H9 (cell line): ENCODE measurements at regions not wholly inside any gene's neighbourhood (a gene's known extent, or its start where the extent isn't known, plus 50 kb on each side); places are given as distances from the start of the nearest gene placed in this dataset.

Experiments
- DNase-seq: peaks from one replicate; pipeline ENCODE4 v3.0.0-alpha.2; 2017
- H2AFZ ChIP-seq: one replicate; pipeline ENCODE4 v1.6.1; 2013; ENCODE audit warnings: mild to moderate bottlenecking, low read length, control low read depth, moderate library complexity
- H2AK5ac ChIP-seq: 2 replicates; pipeline ENCODE4 v1.6.1; 2013; ENCODE audit warnings: low read length, control low read depth, mixed read lengths; ENCODE audit not compliant: insufficient read length
- H2BK120ac ChIP-seq: one replicate; pipeline ENCODE4 v1.6.1; 2013; ENCODE audit warnings: low read depth, mild to moderate bottlenecking, low read length, control low read depth, inconsistent platforms; ENCODE audit not compliant: poor library complexity, severe bottlenecking
- H2BK12ac ChIP-seq: 2 replicates; pipeline ENCODE4 v1.6.1; 2013; ENCODE audit warnings: low read length, control low read depth, mixed read lengths, low read depth; ENCODE audit not compliant: insufficient read length
- H2BK15ac ChIP-seq: 2 replicates; pipeline ENCODE4 v1.6.1; 2013; ENCODE audit warnings: low read depth, low read length, control low read depth
- H2BK20ac ChIP-seq: one replicate; pipeline ENCODE4 v1.6.1; 2013; ENCODE audit warnings: low read depth, mild to moderate bottlenecking, low read length, control low read depth, inconsistent platforms; ENCODE audit not compliant: poor library complexity, severe bottlenecking
- H2BK5ac ChIP-seq: 2 replicates; pipeline ENCODE4 v1.6.1; 2013; ENCODE audit warnings: low read length, control low read depth, mixed read lengths; ENCODE audit not compliant: insufficient read length
- H3K14ac ChIP-seq: 2 replicates; pipeline ENCODE4 v1.6.1; 2013; ENCODE audit warnings: low read length, control low read depth; ENCODE audit not compliant: insufficient read depth
- H3K18ac ChIP-seq: 2 replicates; pipeline ENCODE4 v1.6.1; 2013; ENCODE audit warnings: low read depth, mild to moderate bottlenecking, mixed read lengths, low read length, control low read depth; ENCODE audit not compliant: insufficient read length
- H3K23ac ChIP-seq: 2 replicates; pipeline ENCODE4 v1.6.1; 2013; ENCODE audit warnings: low read length, control low read depth, mixed read lengths, low read depth; ENCODE audit not compliant: insufficient read length
- H3K23me2 ChIP-seq: 2 replicates; pipeline ENCODE4 v1.6.1; 2013; ENCODE audit warnings: low read depth, mild to moderate bottlenecking, mixed read lengths, low read length, control low read depth; ENCODE audit not compliant: insufficient read length, poor library complexity, severe bottlenecking
- H3K27ac ChIP-seq: 2 replicates; pipeline ENCODE4 v1.5.1; 2013; ENCODE audit warnings: low read length, control low read depth, mixed read lengths, low read depth; ENCODE audit not compliant: insufficient read length
- H3K27me3 ChIP-seq: 2 replicates; pipeline ENCODE4 v1.6.1; 2013; ENCODE audit warnings: low read length, control low read depth, inconsistent platforms; ENCODE audit not compliant: insufficient read depth
- H3K4ac ChIP-seq: 2 replicates; pipeline ENCODE4 v1.6.1; 2013; ENCODE audit warnings: low read depth, mild to moderate bottlenecking, control low read depth, inconsistent platforms, low read length, moderate library complexity
- H3K4me1 ChIP-seq: 2 replicates; pipeline ENCODE4 v1.6.1; 2013; ENCODE audit warnings: low read length, control low read depth, inconsistent platforms; ENCODE audit not compliant: insufficient read depth
- H3K4me2 ChIP-seq: 2 replicates; pipeline ENCODE4 v1.6.1; 2013; ENCODE audit warnings: low read length, control low read depth, mixed read lengths; ENCODE audit not compliant: insufficient read length, insufficient read depth
- H3K56ac ChIP-seq: 2 replicates; pipeline ENCODE4 v1.6.1; 2013; ENCODE audit warnings: low read depth, mild to moderate bottlenecking, mixed read lengths, low read length, control low read depth; ENCODE audit not compliant: insufficient read length
- H3K79me1 ChIP-seq: 2 replicates; pipeline ENCODE4 v1.6.1; 2013; ENCODE audit warnings: low read depth, mild to moderate bottlenecking, moderate library complexity, low read length, control low read depth, inconsistent platforms; ENCODE audit not compliant: insufficient read depth, poor library complexity, severe bottlenecking
- H3K79me2 ChIP-seq: 2 replicates; pipeline ENCODE4 v1.6.1; 2013; ENCODE audit warnings: low read length, control low read depth, inconsistent platforms; ENCODE audit not compliant: insufficient read depth
- H3K9ac ChIP-seq: 2 replicates; pipeline ENCODE4 v1.6.1; 2013; ENCODE audit warnings: low read length, control low read depth, mixed read lengths; ENCODE audit not compliant: insufficient read length; ENCODE audit errors: extremely low read depth
- H3K9me3 ChIP-seq: one replicate; pipeline ENCODE4 v1.6.1; 2013; ENCODE audit warnings: low read depth, low read length, inconsistent platforms; ENCODE audit not compliant: control insufficient read depth
- H3T11ph ChIP-seq: one replicate; pipeline ENCODE4 v1.6.1; 2013; ENCODE audit warnings: mild to moderate bottlenecking, low read length, control low read depth, inconsistent platforms
- H4K20me1 ChIP-seq: one replicate; pipeline ENCODE4 v1.6.1; 2013; ENCODE audit not compliant: control insufficient read depth, insufficient read length, insufficient read depth
- H4K5ac ChIP-seq: 2 replicates; pipeline ENCODE4 v1.6.1; 2013; ENCODE audit warnings: low read depth, mild to moderate bottlenecking, mixed read lengths, low read length, control low read depth; ENCODE audit not compliant: insufficient read length
- H4K8ac ChIP-seq: replicated peaks from 2 replicates; pipeline ENCODE4 v1.6.1; 2013; ENCODE audit warnings: low read length, control low read depth, mixed read lengths, low read depth; ENCODE audit not compliant: insufficient read length
- H4K91ac ChIP-seq: 2 replicates; pipeline ENCODE4 v1.6.1; 2013; ENCODE audit warnings: low read depth, mild to moderate bottlenecking, moderate library complexity, mixed read lengths, low read length, control low read depth; ENCODE audit not compliant: insufficient read length
- H3K27ac Mint-ChIP-seq, 3 experiments: 2 replicates in 2 of 3; 3 replicates in 1 of 3; pipeline ENCODE4 v1.8.0; 2020 to 2021; ENCODE audit warnings: mixed read lengths in 3 of 3, mild to moderate bottlenecking in 1 of 3, moderate library complexity in 1 of 3
- H3K27me3 Mint-ChIP-seq: 2 replicates; pipeline ENCODE4 v1.8.0; 2021; ENCODE audit warnings: low read depth, mild to moderate bottlenecking, moderate library complexity, mixed read lengths
- H3K36me3 Mint-ChIP-seq, 3 experiments: 2 replicates in 2 of 3; 3 replicates in 1 of 3; pipeline ENCODE4 v1.8.0; 2020 to 2021; ENCODE audit warnings: low read depth in 3 of 3, mixed read lengths in 3 of 3; ENCODE audit not compliant: insufficient read depth in 1 of 3
- H3K4me1 Mint-ChIP-seq, 2 experiments: 2 replicates each; pipeline ENCODE4 v1.8.0; 2020; ENCODE audit warnings: mixed read lengths in 2 of 2
- H3K4me3 Mint-ChIP-seq, 2 experiments: 2 replicates in 1 of 2; 3 replicates in 1 of 2; pipeline ENCODE4 v1.8.0; 2020 to 2021; ENCODE audit warnings: mild to moderate bottlenecking in 2 of 2, mixed read lengths in 2 of 2, moderate library complexity in 1 of 2
- H3K9me3 Mint-ChIP-seq, 2 experiments: 2 replicates in 1 of 2; 3 replicates in 1 of 2; pipeline ENCODE4 v1.8.0; 2020; ENCODE audit warnings: mild to moderate bottlenecking in 2 of 2, mixed read lengths in 2 of 2, moderate library complexity in 1 of 2
- CTCF ChIP-seq: fragments of 200-600 bp; sonication (generic); conservative IDR thresholded peaks from 3 replicates; pipeline ENCODE4 v1.8.0; 2021; ENCODE audit warnings: antibody characterized with exemption, mild to moderate bottlenecking
- WGBS: extraction: QIAGEN DNeasy Blood & Tissue Kit; methylation state at CpG from one replicate; pipeline ENCODE4 v1.1.7; 2013; ENCODE audit warnings: missing lambda C conversion rate, low lambda C conversion rate, mixed read lengths; ENCODE audit not compliant: insufficient read length; ENCODE audit errors: extremely low coverage; 5-methylcytosine and 5-hydroxymethylcytosine counted together

GRCh38 chr6:19013026-19013705 lies 626.0 kb downstream of the RNF144B start:
- no peak overlapping the region for H3K4me3 Mint-ChIP-seq
- no peaks in the 10 kb centered on the region for H3K27me3 Mint-ChIP-seq
- Histone ChIP-seq H3K79me1 (no peaks in the 10 kb centered on the region), H3K23me2 (no peaks in the 10 kb centered on the region), H3K27ac (no peak overlapping the region), H3T11ph (no peak overlapping the region), H2BK120ac (no peak overlapping the region), H3K9ac (no peak overlapping the region), H3K4me2 (no peak overlapping the region), H2BK5ac (no peak overlapping the region), H4K8ac (no peak overlapping the region), H3K27me3 (no peaks in the 10 kb centered on the region), H2BK15ac (no peak overlapping the region), H3K4ac (no peak overlapping the region), H2BK20ac (no peak overlapping the region), H4K20me1 (no peaks in the 10 kb centered on the region), H3K18ac (no peak overlapping the region), H3K14ac (no peak overlapping the region), H2AFZ (no peak overlapping the region), H2AK5ac (no peak overlapping the region), H3K56ac (no peak overlapping the region), H3K4me1 (no peaks in the 10 kb centered on the region), H3K79me2 (no peaks in the 10 kb centered on the region), H4K91ac (no peak overlapping the region), H3K9me3 (no peaks in the 10 kb centered on the region), H2BK12ac (no peak overlapping the region), H4K5ac (no peak overlapping the region), H3K23ac (no peak overlapping the region)
- no peaks in the 10 kb centered on the region for H3K36me3 Mint-ChIP-seq
- no CpG with 5 or more reads among the region's 4 CpGs for WGBS
- no peak overlapping the region for H3K27ac Mint-ChIP-seq
- no peaks in the 10 kb centered on the region for H3K4me1 Mint-ChIP-seq
- TF ChIP-seq CTCF: no peak
- no peak for DNase-seq
- H3K9me3 Mint-ChIP-seq: no peaks in the 10 kb centered on the region
